Activated CD4-positive, alpha-beta T cell treated with anti-CD3 and anti-CD28 coated beads, Interleukin-2, amount 10 ng/mL, durations not matched to agents 24 days and 14 days (primary cell): ENCODE measurements at regions not wholly inside any gene's neighbourhood (a gene's known extent, or its start where the extent isn't known, plus 50 kb on each side); places are given as distances from the start of the nearest gene placed in this dataset.
"Not testable (repeated sequence)": the region's sequence is repeated elsewhere in the genome, so short reads cannot be mapped to it uniquely, and the experiment has no call there.

Experiments used
- DNase-seq: peaks from one replicate; pipeline ENCODE4 v3.0.0; 2022
- H3K27ac Mint-ChIP-seq: one replicate; pipeline ENCODE4 v1.8.0; 2022; ENCODE audit warnings: mild to moderate bottlenecking, mixed read lengths
- H3K27me3 Mint-ChIP-seq: one replicate; pipeline ENCODE4 v1.8.0; 2022; ENCODE audit warnings: mixed read lengths
- H3K36me3 Mint-ChIP-seq: one replicate; pipeline ENCODE4 v1.8.0; 2022; ENCODE audit warnings: low read depth, mild to moderate bottlenecking, mixed read lengths
- H3K4me1 Mint-ChIP-seq: one replicate; pipeline ENCODE4 v1.8.0; 2021; ENCODE audit warnings: mixed read lengths
- H3K4me3 Mint-ChIP-seq: one replicate; pipeline ENCODE4 v1.8.0; 2022; ENCODE audit warnings: mild to moderate bottlenecking, moderate library complexity, mixed read lengths
- H3K9me3 Mint-ChIP-seq: one replicate; pipeline ENCODE4 v1.8.0; 2021; ENCODE audit warnings: mixed read lengths
- intact Hi-C: fragments of 100-400 bp; cut with micrococcal nuclease; formaldehyde crosslinking; loops from one replicate; pipeline ENCODE4 v1.15.1; 2023

DNA sequence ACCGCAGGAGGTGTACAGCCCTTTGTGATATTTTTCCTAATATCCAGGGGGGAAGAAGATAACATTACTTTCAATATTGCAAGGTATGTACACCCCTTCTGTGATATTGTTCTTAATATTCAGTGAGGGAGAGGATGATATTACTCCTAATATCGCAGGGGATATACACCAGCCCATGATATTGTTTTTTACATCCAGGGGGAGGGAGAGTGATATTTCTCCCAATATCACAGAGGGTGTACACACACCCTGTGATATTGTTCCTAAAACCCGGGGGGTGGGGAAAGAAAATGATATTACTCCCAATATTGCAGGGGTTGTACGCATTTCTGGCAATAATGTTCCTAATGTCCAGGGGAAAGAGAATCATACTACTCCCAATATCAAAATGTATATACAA, 58.0 kb upstream of the SLC25A48 start:
- intact Hi-C loops, result no loop called here
- H3K4me3 Mint-ChIP-seq, result no peak overlapping the region
- H3K36me3 Mint-ChIP-seq, result no peaks in the 10 kb centered on the region
- H3K4me1 Mint-ChIP-seq, result no peaks in the 10 kb centered on the region
- DNase-seq, result no peak
- no peaks in the 10 kb centered on the region for H3K27me3 Mint-ChIP-seq
- no peaks in the 10 kb centered on the region for H3K9me3 Mint-ChIP-seq
- no peak overlapping the region for H3K27ac Mint-ChIP-seq

DNA sequence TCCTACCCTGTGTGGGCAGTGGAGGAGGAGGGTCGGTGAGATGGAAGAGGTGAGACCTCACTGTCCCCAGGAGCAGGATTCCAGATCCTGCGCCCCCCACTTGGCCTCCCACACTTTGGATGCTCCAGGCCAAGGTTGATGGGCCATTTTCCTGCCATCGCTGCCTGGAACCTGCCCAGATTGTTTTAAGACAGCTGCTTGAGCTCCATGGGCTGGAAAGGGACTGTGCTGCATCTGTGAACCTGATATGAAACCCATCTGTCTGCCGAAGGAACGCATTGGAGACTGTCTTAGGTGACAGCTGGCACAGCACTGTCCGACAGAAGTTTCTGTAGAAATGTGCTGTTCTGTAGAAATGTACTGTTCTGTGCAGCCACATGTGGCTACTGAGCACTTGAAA, 72.7 kb upstream of the SLC25A48 start:
- Mint-ChIP-seq H3K36me3 (no peaks in the 10 kb centered on the region), H3K27ac (no peak overlapping the region), H3K4me3 (no peak overlapping the region), H3K9me3 (no peaks in the 10 kb centered on the region), H3K4me1 (no peaks in the 10 kb centered on the region), H3K27me3 (no peaks in the 10 kb centered on the region)
- DNase-seq, result no peak
- intact Hi-C loops, result no loop called here

- intact Hi-C loops, result no loop called here
- H3K27ac Mint-ChIP-seq, result no peak overlapping the region
- no peaks in the 10 kb centered on the region for H3K9me3 Mint-ChIP-seq
- H3K4me3 Mint-ChIP-seq, result no peak overlapping the region
- H3K36me3 Mint-ChIP-seq, result no peaks in the 10 kb centered on the region
- no peak for DNase-seq
- no peaks in the 10 kb centered on the region for H3K4me1 Mint-ChIP-seq
- no peaks in the 10 kb centered on the region for H3K27me3 Mint-ChIP-seq
Measured at GRCh38 chr5:135759149-135759784, 75.2 kb upstream of the SLC25A48 start.

- Mint-ChIP-seq H3K9me3 (no peaks in the 10 kb centered on the region), H3K4me1 (no peaks in the 10 kb centered on the region), H3K27ac (no peak overlapping the region), H3K4me3 (no peak overlapping the region), H3K27me3 (no peaks in the 10 kb centered on the region), H3K36me3 (no peaks in the 10 kb centered on the region)
- DNase-seq, result no peak
- intact Hi-C loops, result loop anchor here (5.0 kb wide), 1 partner anchor 48 kb away; no protein-coding TSS in a partner anchor
Measured at GRCh38 chr5:135753990-135754389, 80.5 kb upstream of the SLC25A48 start.

DNA sequence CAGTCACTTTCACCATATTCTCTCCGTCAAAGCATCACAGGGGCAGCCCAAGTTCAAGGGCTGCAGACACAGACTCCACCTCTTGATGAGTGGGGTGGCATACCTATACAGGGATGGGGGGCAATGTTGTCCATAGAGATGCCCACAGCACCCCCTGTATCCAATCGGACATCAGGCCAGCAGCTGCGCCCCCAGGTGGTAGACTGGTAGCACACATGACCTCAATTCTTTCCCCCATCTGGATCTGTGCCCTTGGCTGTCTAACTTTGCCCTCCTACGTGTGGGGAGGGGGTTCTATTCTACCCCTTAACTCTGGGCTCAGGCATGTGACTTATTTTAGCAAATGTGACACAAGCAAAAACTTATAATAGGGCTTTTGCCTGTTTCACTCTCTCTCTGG, 84.0 kb upstream of the SLC25A48 start:
- Mint-ChIP-seq H3K27me3 (no peaks in the 10 kb centered on the region), H3K36me3 (no peaks in the 10 kb centered on the region), H3K9me3 (peaks cover 8% of the 10 kb centered on the region), H3K4me3 (no peak overlapping the region), H3K4me1 (no peaks in the 10 kb centered on the region), H3K27ac (no peak overlapping the region)
- intact Hi-C loops, result loop anchor here (5.0 kb wide), 1 partner anchor 52 kb away; no protein-coding TSS in a partner anchor
- DNase-seq, result no peak

GRCh38 chr5:135747824-135748223, 86.6 kb upstream of the SLC25A48 start:
- Mint-ChIP-seq H3K9me3 (peaks cover 8% of the 10 kb centered on the region), H3K4me1 (no peaks in the 10 kb centered on the region), H3K4me3 (no peak overlapping the region), H3K27me3 (no peaks in the 10 kb centered on the region), H3K36me3 (no peaks in the 10 kb centered on the region), H3K27ac (no peak overlapping the region)
- intact Hi-C loops, result no loop called here
- DNase-seq, result no peak

DNA sequence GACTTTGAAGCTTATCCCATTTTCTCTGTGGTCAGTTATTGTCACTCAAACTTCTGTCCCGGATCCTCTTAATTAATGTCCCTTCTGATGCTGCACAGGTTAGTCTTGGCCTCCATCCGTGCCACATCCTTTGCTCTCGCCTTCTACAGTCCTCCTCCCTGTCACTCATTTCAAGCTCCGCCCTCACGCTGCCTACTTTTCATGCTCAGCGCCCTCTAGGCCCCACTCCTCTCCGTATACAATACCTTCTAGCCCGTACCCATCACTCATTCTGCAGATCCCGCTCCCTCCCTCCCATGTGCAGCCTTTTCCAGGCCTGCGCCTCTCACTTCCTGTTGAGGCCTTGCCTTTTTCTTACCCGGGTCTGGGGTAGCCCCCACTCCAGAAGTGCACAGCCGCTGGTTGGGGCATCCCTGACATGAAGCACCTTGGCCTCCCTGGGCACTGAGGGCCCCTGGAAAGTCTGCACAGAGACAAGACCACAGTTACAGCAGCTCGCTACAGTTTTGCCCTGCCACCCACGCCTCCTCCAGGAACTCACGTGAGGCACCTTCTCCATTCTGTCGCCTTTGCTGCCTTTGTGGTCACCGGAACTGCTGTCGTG, 88.5 kb upstream of the SLC25A48 start:
- intact Hi-C loops, result no loop called here
- Mint-ChIP-seq H3K27me3 (no peaks in the 10 kb centered on the region), H3K4me3 (no peak overlapping the region), H3K4me1 (no peaks in the 10 kb centered on the region), H3K27ac (no peak overlapping the region), H3K36me3 (no peaks in the 10 kb centered on the region), H3K9me3 (peaks cover 8% of the 10 kb centered on the region)
- DNase-seq, result no peak

GRCh38 chr5:135743705-135744411, 90.6 kb upstream of the SLC25A48 start:
- Mint-ChIP-seq H3K27me3 (no peaks in the 10 kb centered on the region), H3K27ac (no peak overlapping the region), H3K4me1 (no peaks in the 10 kb centered on the region), H3K9me3 (peaks cover 8% of the 10 kb centered on the region), H3K36me3 (no peaks in the 10 kb centered on the region), H3K4me3 (no peak overlapping the region)
- intact Hi-C loops, result no loop called here
- DNase-seq, result no peak

DNA sequence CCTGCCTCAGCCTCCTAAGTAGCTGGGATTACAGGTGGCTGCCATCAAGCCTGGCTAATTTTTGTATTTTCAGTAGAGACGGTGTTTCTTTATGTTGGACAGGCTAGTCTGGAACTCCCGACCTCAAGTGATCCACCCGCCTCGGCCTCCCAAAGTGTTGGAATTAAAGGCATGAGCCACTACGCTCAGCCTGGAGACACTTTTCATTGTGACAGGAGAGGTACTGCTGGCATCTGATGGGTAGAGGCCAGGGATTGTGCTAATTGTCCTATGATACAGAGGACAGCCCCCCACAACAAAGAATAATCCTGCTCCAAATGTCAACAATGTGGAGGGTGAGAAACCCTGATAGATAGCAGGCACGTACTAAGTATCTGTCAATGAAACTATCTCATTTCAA, 91.3 kb upstream of the SLC25A48 start:
- intact Hi-C loops, result no loop called here
- Mint-ChIP-seq H3K36me3 (no peaks in the 10 kb centered on the region), H3K4me1 (no peaks in the 10 kb centered on the region), H3K9me3 (peaks cover 8% of the 10 kb centered on the region), H3K27me3 (no peaks in the 10 kb centered on the region), H3K27ac (no peak overlapping the region), H3K4me3 (no peak overlapping the region)
- no peak for DNase-seq

- H3K36me3 Mint-ChIP-seq, intact Hi-C loops, H3K4me3 Mint-ChIP-seq, H3K9me3 Mint-ChIP-seq, H3K4me1 Mint-ChIP-seq, H3K27ac Mint-ChIP-seq, DNase-seq, H3K27me3 Mint-ChIP-seq: not testable (repeated sequence)
Measured at GRCh38 chr5:135742240-135742639, 92.2 kb upstream of the SLC25A48 start.

DNA sequence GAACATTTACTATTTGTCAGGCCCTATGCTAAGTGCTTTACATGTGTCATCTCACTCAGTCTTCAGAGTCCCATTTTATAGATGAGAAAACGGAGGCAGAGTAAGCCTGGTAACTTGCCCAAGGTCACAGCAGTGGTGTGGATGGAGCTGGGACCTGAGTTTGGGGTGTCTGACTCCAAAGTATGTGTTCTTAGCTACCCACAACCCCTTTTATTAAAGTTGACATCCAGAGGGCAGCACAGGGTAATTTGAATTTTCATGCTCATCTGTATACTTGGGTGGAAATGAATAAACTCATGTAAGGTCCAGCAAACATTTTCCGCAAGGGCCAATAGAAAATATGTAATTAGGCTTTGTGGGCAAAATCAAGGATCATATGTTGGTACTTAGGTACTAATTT, 93.4 kb upstream of the SLC25A48 start:
- Mint-ChIP-seq H3K4me1 (no peaks in the 10 kb centered on the region), H3K36me3 (no peaks in the 10 kb centered on the region), H3K4me3 (no peak overlapping the region), H3K27ac (no peak overlapping the region), H3K27me3 (peaks cover 2% of the 10 kb centered on the region), H3K9me3 (peaks cover 3% of the 10 kb centered on the region)
- intact Hi-C loops, result no loop called here
- no peak for DNase-seq

DNA sequence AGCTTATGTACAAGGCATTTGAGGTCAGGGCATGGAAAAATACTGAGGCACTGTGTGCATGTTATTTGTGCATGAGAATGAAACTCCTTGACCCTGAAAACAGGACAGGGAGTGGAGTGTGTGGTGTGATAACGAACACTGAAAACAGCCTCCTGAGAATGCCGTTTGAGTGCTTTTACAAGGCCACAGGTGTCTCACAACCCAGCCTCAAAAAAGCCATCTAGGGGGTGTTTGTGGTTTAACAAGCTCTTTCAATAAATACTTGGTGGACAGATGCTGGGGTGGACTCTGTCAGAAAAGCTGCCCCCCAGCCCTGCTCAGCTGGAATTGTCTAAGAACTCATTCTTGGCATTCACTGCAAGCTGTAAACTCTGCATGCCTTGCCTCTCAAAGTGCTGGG, 94.0 kb upstream of the SLC25A48 start:
- Mint-ChIP-seq H3K27ac (no peak overlapping the region), H3K4me1 (no peaks in the 10 kb centered on the region), H3K27me3 (peaks cover 2% of the 10 kb centered on the region), H3K9me3 (no peaks in the 10 kb centered on the region), H3K36me3 (no peaks in the 10 kb centered on the region), H3K4me3 (no peak overlapping the region)
- intact Hi-C loops, result no loop called here
- no peak for DNase-seq

DNA sequence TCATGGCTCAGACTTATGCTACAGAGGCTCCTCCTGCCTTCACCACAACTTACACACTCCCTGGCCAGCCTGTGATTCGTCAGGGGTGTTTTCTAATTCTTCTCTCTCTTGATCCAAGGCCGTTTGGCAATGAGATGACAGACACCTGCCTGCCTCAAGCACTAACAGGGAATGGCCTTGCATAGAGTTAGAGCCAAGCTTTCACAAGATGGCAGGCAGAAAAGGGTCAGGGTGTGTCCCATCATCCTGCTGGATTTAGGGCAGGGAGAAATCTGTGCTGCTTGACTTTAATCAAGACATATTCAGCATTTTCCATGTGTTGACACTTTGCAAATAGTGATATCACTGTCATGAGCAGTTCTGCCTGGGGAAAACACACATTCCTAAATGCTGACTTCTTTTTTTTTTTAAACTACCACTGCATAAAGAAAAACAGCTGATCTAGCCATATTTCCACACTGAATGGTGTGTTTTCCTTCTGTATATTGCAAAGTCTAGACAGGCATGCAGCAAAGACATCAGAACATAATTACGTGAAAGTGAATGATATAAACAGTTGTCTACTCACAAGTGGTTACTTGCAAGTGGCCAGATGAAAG, 95.0 kb upstream of the SLC25A48 start:
- H3K36me3 Mint-ChIP-seq, result no peaks in the 10 kb centered on the region
- peaks cover 2% of the 10 kb centered on the region for H3K27me3 Mint-ChIP-seq
- H3K4me3 Mint-ChIP-seq, result no peak overlapping the region
- intact Hi-C loops, result no loop called here
- no peaks in the 10 kb centered on the region for H3K4me1 Mint-ChIP-seq
- no peaks in the 10 kb centered on the region for H3K9me3 Mint-ChIP-seq
- no peak overlapping the region for H3K27ac Mint-ChIP-seq
- no peak for DNase-seq

DNA sequence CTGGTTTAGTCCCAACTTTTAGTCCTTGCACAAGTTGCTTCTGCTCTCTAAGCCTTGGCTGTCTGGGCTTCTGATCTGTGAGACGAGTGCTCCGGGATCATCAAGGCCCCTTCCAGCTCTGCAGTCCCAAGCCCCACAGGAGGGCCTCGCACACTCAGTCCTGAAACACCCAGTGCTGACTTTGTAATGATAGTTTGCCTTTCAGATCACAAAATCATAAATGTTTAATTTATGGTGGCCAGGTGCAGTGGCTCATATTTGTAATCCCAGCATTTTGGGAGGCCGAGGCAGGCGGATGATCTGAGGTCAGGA, 95.9 kb upstream of the SLC25A48 start:
- intact Hi-C loops, result no loop called here
- Mint-ChIP-seq H3K27ac (no peak overlapping the region), H3K4me1 (no peaks in the 10 kb centered on the region), H3K27me3 (peaks cover 2% of the 10 kb centered on the region), H3K9me3 (no peaks in the 10 kb centered on the region), H3K4me3 (no peak overlapping the region), H3K36me3 (no peaks in the 10 kb centered on the region)
- DNase-seq, result no peak
